GM21576 (cell line): ENCODE measurements at regions not wholly inside any gene's neighbourhood (a gene's known extent, or its start where the extent isn't known, plus 50 kb on each side); places are given as distances from the start of the nearest gene placed in this dataset.
"Not testable (repeated sequence)": the region's sequence is repeated elsewhere in the genome, so short reads cannot be mapped to it uniquely, and the experiment has no call there.

ENCODE experiments used
- ATAC-seq: cut with Tn5 transposase; IDR thresholded peaks from one replicate; pipeline ENCODE4 v1.9.1; 2021; ENCODE audit warnings: mild to moderate bottlenecking, moderate library complexity; ENCODE audit not compliant: unreplicated experiment

GRCh38 chr22:22756109-22756508 is 111.7 kb downstream of the GGTLC2 start:
- ATAC-seq, result no peak

DNA sequence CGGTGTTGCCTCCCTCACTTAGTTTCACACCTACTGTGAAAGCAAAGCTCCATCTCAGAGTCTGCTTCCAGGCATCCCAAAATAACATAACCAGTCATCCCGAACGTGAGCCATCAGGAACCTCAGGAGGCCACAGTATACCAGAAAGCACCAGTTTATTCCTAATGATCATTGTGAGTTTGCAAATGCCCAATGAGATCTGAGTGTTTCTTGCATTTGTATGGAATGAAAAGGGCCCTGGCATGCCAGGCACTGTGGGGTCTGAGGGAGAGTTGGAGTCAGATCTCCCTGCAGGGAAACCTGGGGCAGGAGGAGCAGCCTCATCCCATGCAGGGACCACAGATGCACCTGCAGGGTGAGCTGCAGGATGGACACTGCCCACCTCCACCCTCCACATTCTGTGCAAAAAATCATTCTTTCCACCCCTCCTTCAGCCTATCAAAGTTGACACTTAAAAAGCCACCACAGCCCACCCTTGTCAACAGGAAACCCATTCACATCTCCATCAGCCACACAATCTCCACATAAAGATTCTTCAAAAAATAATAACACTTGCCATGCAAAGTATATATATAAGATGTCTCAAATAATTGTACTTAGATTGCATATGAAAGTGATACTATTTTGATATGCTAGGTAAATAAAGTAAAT is 112.3 kb downstream of the GGTLC2 start:
- ATAC-seq, result not testable (repeated sequence)

GRCh38 chr22:22758101-22758807 is 113.8 kb downstream of the GGTLC2 start:
- ATAC-seq, result not testable (repeated sequence)

- ATAC-seq, result no peak
Observed at GRCh38 chr22:22759371-22759770, 115.0 kb downstream of the GGTLC2 start.

DNA sequence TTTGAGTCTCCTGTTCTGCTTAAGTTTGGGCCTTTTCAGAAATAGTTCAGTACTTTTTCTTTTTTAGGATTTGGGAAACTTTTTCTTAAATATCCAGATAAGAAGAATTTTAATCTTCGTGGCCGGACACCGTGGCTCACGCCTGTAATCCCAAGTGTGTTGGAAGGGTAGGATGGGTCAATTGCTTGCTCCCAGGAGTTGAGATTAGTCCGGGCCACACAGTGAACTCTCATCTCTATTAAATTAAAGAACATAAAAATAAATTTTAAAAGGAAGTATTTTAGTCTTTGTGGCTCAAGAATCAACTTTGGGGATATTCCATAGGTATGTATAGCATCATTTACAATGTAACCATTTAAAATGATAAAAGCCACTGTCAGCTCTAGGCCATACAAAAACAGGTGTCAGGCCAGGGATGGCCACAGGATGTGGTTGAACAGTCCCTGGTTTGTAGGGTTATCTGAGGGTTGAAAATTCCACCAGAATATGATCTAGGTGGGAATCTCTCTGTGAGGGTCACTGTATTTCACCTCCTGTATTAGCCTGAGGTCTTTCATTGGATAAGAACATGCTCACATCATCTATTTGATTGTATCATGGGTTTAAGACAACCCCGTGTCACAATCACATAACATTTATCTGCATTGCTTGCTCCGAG is 115.6 kb downstream of the GGTLC2 start:
- no peak for ATAC-seq

DNA sequence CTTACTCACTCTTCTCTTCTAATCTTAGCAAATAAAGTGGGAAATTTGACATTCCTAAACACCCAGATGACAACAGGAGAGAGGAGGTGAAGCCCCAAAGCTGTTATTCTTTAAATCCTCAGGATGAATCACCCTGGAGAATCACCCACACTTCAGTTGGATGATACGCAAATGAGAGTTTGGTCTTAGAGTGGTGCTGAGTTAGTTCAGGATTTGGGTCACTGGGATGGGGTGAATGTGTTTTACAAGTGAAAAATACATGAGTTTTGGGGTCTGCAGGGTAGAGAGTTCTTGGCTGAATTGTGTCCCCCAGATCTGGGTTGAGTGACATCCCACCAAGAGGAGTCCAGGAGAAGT is 117.2 kb downstream of the GGTLC2 start:
- no peak for ATAC-seq

DNA sequence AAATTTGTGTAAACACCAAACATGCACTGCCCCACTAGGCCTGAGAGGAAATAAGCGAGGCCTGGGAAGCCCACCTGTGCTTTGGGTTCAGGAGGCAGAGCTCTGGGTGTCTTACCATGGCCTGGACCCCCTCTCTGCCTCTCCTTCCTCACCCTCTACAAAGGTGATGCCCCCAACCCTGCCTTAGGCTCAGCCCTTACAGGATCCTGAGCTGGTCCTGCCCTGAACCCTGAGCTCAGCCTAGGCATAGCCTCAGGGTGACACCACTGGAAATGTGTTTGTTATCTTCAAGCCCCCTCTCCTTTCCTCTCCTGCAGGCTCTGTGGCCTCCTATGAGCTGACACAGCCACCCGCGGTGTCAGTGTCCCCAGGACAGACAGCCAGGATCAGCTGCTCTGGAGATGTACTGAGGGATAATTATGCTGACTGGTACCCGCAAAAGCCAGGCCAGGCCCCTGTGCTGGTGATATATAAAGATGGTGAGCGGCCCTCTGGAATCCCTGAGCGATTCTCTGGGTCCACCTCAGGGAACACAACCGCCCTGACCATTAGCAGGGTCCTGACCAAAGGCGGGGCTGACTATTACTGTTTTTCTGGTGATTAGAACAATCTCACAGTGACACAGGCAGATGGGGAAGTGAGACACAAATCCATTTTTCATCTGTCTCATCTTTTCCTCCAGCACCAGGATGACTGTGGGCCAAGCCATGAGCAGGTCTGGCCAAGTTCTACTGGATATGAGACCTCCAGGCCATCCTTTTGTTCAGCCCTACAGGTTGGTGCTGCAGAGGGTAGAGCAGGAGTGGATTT is 117.8 kb downstream of the GGTLC2 start:
- no peak for ATAC-seq

DNA sequence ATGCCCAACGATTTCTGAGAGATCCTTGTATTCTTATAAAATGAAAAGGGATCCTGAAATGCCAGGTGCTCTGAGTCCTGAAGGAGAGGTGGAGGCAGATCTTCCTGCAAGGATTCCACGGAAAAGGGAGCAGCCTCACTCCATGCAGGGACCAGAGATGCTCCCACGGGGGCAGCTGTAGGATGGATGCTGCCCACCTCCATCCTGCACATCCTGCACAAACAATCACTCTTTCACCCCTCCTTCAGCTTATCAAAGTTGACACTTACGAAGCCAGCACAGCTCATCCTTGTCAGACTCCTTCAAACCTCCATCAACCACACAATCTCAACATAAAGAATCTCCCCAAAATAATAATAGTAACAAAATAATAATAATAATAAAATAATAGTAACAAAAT is 119.1 kb downstream of the GGTLC2 start:
- no peak for ATAC-seq

GRCh38 chr22:22764085-22764484 is 119.7 kb downstream of the GGTLC2 start:
- ATAC-seq, result no peak

- no peak for ATAC-seq
Observed at GRCh38 chr22:22767876-22768602, 119.6 kb upstream of the IGLL5 start.

- no peak for ATAC-seq
Observed at GRCh38 chr22:22768885-22769284, 118.7 kb upstream of the IGLL5 start.

GRCh38 chr22:22769434-22770279 is 118.0 kb upstream of the IGLL5 start:
- ATAC-seq, result no peak

GRCh38 chr22:22770280-22770871 is 117.2 kb upstream of the IGLL5 start:
- no peak for ATAC-seq

- ATAC-seq, result no peak
Observed at GRCh38 chr22:22770881-22771280, 116.7 kb upstream of the IGLL5 start.

GRCh38 chr22:22771696-22772377 is 115.8 kb upstream of the IGLL5 start:
- no peak for ATAC-seq

- no peak for ATAC-seq
Observed at GRCh38 chr22:22772396-22772795, 115.2 kb upstream of the IGLL5 start.

GRCh38 chr22:22772883-22773282 is 114.7 kb upstream of the IGLL5 start:
- no peak for ATAC-seq

DNA sequence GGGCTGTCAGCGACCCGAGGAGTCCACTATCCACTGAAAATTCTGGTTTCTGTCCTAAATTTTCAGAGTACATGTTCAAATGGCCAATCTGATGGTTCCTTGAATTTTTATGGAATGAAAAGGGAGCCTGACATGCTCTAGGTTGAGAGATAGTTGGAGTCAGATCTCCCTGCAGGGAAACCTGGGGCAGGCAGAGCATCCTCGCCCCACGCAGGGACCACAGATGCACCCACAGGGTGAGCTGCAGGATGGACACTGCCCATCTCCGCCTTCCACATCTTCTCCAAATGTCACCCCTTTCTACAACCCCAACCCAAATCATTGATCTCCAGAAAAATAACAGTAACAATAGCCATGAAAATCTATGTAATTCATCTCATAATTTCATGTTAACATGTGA is 114.2 kb upstream of the IGLL5 start:
- ATAC-seq, result no peak
